IPS-20b (cell line): ENCODE measurements at regions not wholly inside any gene's neighbourhood (a gene's known extent, or its start where the extent isn't known, plus 50 kb on each side); places are given as distances from the start of the nearest gene placed in this dataset.

Experiments
- H3K27ac ChIP-seq: one replicate; pipeline ENCODE4 v1.5.1; 2013; ENCODE audit warnings: low read length
- H3K27me3 ChIP-seq: 2 replicates; pipeline ENCODE4 v1.6.1; 2013; ENCODE audit warnings: mild to moderate bottlenecking, low read length, inconsistent platforms; ENCODE audit not compliant: insufficient read depth
- H3K36me3 ChIP-seq: 2 replicates; pipeline ENCODE4 v1.6.1; 2013; ENCODE audit warnings: low read depth, mild to moderate bottlenecking, inconsistent platforms, low read length, moderate library complexity; ENCODE audit not compliant: insufficient read depth
- H3K4me1 ChIP-seq: 2 replicates; pipeline ENCODE4 v1.6.1; 2013; ENCODE audit warnings: mild to moderate bottlenecking, control low read depth, inconsistent platforms, low read length, moderate library complexity; ENCODE audit not compliant: insufficient read depth
- H3K4me3 ChIP-seq: 2 replicates; pipeline ENCODE4 v1.5.1; 2013; ENCODE audit warnings: mild to moderate bottlenecking, low read length, inconsistent platforms
- H3K9ac ChIP-seq: 2 replicates; pipeline ENCODE4 v1.6.1; 2013; ENCODE audit warnings: low read depth, mild to moderate bottlenecking, inconsistent platforms, low read length, moderate library complexity
- H3K9me3 ChIP-seq: 2 replicates; pipeline ENCODE4 v1.6.1; 2013; ENCODE audit warnings: mild to moderate bottlenecking, low read depth, low read length, inconsistent platforms; ENCODE audit not compliant: insufficient read depth

GRCh38 chr14:101049942-101050341 lies 146.4 kb upstream of the RTL1 start:
- Histone ChIP-seq H3K36me3 (no peaks in the 10 kb centered on the region), H3K9ac (no peak overlapping the region), H3K4me1 (no peaks in the 10 kb centered on the region), H3K9me3 (no peaks in the 10 kb centered on the region; the same call in 1 of the 2 replicates), H3K27me3 (no peaks in the 10 kb centered on the region), H3K27ac (no peak overlapping the region), H3K4me3 (no peak overlapping the region)

- Histone ChIP-seq H3K4me3 (no peak overlapping the region), H3K9me3 (peaks cover 1% of the 10 kb centered on the region)
These were observed 147.5 kb upstream of the RTL1 start for GRCh38 chr14:101050901-101051490.

DNA sequence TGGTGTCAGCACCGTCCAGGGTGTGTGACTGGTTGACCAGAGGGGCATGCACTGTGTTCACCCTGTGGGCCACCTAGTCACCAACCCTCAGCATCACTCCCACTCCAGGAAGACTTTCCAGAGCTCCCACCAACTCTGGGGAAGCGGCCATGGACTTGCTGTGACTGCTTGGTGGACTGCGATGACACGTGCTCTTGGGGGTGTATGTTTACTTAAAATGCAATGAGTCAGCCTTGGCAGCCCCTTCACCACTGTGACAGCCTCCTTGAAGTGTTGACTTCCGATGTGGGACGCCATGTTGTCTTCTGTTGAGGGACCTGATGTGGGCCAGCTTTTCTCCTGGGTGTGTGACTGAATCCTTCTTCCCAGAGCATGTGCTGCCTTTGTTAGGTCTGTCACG lies 151.1 kb upstream of the RTL1 start:
- H3K9ac ChIP-seq = no peak overlapping the region
- peaks cover 11% of the 10 kb centered on the region for H3K9me3 ChIP-seq
- no peak overlapping the region for H3K4me3 ChIP-seq
- H3K4me1 ChIP-seq = no peaks in the 10 kb centered on the region
- no peak overlapping the region for H3K27ac ChIP-seq
- no peaks in the 10 kb centered on the region for H3K27me3 ChIP-seq
- H3K36me3 ChIP-seq = no peaks in the 10 kb centered on the region

More at GRCh38 chr14:101050901-101051490, 147.5 kb upstream of the RTL1 start:
- Histone ChIP-seq H3K9ac (no peak overlapping the region), H3K36me3 (no peaks in the 10 kb centered on the region), H3K27ac (no peak overlapping the region), H3K4me1 (no peaks in the 10 kb centered on the region), H3K27me3 (no peaks in the 10 kb centered on the region)

DNA sequence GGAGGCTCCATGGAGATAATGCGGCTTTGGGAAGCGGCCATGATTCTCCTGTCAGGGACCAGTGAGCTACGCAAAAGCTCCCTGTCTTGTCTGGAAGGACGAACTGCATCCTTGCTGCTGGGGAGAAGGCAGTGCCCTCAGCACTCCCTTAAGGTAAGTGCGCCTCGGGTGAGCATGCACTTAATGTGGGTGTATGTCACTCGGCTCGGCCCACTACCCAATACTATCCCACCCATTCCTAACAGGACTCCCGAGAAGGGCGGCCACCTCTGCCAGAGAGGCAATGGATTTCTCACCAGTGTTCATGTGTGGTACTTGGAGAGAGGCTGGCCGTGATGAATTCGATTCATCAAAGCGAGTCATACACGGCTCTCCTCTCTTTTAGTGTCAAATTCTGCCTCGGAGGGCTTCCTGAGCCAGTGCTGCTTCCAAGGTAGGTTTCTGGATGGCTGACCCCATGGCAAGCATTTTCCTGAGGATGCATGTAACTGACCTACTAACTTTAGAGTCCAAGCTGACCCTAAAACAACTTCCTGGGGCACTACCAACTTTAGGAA lies 151.7 kb upstream of the RTL1 start:
- Histone ChIP-seq H3K4me3 (no peak overlapping the region), H3K9me3 (peaks cover 11% of the 10 kb centered on the region; the same call in 1 of the 2 replicates), H3K36me3 (no peaks in the 10 kb centered on the region), H3K4me1 (no peaks in the 10 kb centered on the region), H3K9ac (no peak overlapping the region), H3K27ac (no peak overlapping the region), H3K27me3 (no peaks in the 10 kb centered on the region)

DNA sequence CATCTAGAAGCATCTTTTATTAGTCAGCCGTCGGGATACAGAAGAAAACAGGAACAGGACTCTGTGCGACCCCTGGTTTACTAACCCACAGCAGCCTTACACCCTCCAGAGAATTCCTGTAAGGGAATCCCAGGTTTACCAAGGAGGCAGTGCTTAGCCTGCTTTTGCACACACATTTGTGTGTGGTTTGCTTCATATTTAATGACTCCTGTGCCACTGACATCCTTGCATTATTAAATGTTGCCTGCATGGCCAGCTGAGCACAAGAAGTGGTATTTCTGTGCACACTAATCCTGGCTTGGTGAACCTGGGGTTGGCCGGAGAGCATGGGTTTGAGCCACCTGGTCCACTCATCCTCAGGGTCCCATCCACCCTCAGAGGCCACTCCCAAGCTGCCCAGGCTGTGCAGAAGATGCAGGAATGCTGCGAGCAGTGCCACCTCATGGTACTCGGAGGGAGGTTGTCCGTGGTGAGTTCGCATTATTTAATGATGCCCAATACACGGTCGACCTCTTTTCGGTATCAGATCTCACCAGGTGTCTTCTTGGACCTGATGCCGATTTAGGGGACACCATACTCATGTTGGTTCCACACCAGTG lies 152.4 kb upstream of the RTL1 start:
- H3K36me3 ChIP-seq = no peaks in the 10 kb centered on the region
- H3K4me3 ChIP-seq = no peak overlapping the region
- no peaks in the 10 kb centered on the region for H3K4me1 ChIP-seq
- H3K27me3 ChIP-seq = no peaks in the 10 kb centered on the region
- H3K9me3 ChIP-seq = peaks cover 11% of the 10 kb centered on the region; the same call in 1 of the 2 replicates
- no peak overlapping the region for H3K27ac ChIP-seq
- H3K9ac ChIP-seq = no peak overlapping the region

DNA sequence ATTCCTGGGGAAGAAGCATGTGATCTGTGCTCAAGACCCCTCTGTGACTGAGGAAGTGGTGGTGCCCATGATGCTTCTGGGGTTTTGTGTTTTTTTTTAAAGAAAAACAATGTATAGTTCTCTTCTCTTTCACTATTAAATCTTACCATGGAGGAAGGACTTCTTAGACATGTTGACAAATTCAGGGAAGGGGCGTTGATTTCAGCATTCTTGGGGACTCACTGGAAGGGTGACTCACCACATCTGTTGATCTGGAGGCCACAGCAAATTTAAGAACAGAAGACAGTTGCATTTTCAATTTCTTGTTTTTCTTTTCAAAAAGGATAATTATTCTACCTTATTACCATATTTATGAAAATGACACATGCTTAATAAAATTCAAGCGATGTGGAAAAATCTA lies 152.9 kb upstream of the RTL1 start:
- H3K27ac ChIP-seq = no peak overlapping the region
- no peaks in the 10 kb centered on the region for H3K36me3 ChIP-seq
- H3K27me3 ChIP-seq = no peaks in the 10 kb centered on the region
- no peak overlapping the region for H3K9ac ChIP-seq
- H3K4me3 ChIP-seq = no peak overlapping the region
- H3K9me3 ChIP-seq = peaks cover 11% of the 10 kb centered on the region
- H3K4me1 ChIP-seq = no peaks in the 10 kb centered on the region

- Histone ChIP-seq H3K36me3 (no peaks in the 10 kb centered on the region), H3K4me3 (no peak overlapping the region), H3K4me1 (no peaks in the 10 kb centered on the region), H3K9ac (no peak overlapping the region), H3K27me3 (no peaks in the 10 kb centered on the region), H3K9me3 (peaks cover 11% of the 10 kb centered on the region), H3K27ac (no peak overlapping the region)
These were observed 153.9 kb upstream of the RTL1 start for GRCh38 chr14:101057394-101057793.

GRCh38 chr14:101058571-101058970 lies 155.0 kb upstream of the RTL1 start:
- H3K9ac ChIP-seq = no peak overlapping the region
- H3K4me1 ChIP-seq = no peaks in the 10 kb centered on the region
- H3K4me3 ChIP-seq = no peak overlapping the region
- no peaks in the 10 kb centered on the region for H3K27me3 ChIP-seq
- H3K36me3 ChIP-seq = no peaks in the 10 kb centered on the region
- no peak overlapping the region for H3K27ac ChIP-seq
- H3K9me3 ChIP-seq = peaks cover 11% of the 10 kb centered on the region

DNA sequence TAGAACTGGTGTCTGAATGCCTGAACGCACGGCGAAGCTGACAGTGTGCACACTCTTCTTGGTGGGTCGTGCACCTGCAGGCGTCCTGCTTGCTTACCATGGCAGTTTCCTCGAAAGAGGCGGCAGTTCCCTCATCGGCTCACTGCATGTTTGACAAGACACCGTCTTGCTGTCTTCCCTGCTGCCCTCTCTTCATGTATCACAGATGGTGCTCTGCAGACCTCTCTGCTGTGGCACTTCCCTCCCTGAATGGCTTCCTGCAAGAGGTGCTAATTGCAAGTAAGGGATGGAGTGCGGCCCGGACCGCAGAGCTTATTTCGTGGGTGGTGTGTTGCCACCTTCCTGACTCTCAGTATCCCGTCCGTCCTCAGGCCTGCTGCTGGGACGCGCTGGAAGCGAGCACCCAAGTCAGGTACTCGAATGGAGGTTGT lies 156.7 kb upstream of the RTL1 start:
- Histone ChIP-seq H3K27me3 (no peaks in the 10 kb centered on the region), H3K36me3 (no peaks in the 10 kb centered on the region), H3K9me3 (peaks cover 11% of the 10 kb centered on the region), H3K4me1 (no peaks in the 10 kb centered on the region), H3K27ac (no peak overlapping the region), H3K4me3 (no peak overlapping the region), H3K9ac (no peak overlapping the region)

- Histone ChIP-seq H3K36me3 (no peaks in the 10 kb centered on the region), H3K27me3 (no peaks in the 10 kb centered on the region), H3K27ac (no peak overlapping the region), H3K9ac (no peak overlapping the region), H3K4me3 (no peak overlapping the region), H3K9me3 (peaks cover 5% of the 10 kb centered on the region), H3K4me1 (no peaks in the 10 kb centered on the region)
These were observed 158.0 kb upstream of the RTL1 start for GRCh38 chr14:101061411-101062064.

DNA sequence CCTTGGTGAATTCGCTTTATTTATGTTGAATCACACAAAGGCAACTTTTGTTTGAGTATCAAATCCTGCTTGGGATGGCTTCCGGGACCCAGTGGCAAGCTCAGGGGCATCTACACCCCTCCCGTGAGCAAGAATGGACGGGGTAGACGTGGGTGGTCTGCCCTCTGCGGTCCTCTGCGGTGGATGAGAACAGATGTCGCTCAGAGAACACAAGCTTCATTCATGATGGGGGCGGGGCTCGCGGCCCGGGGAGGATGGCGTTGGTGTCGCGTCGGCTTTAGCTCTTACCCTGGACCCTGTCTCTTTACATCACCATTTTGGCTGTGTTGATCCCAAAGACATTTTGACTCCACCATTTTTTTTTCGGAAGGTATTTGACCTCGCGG lies 158.5 kb upstream of the RTL1 start:
- no peak overlapping the region for H3K9ac ChIP-seq
- H3K27ac ChIP-seq = no peak overlapping the region
- no peak overlapping the region for H3K4me3 ChIP-seq
- H3K9me3 ChIP-seq = peaks cover 5% of the 10 kb centered on the region
- no peaks in the 10 kb centered on the region for H3K27me3 ChIP-seq
- no peaks in the 10 kb centered on the region for H3K4me1 ChIP-seq
- H3K36me3 ChIP-seq = no peaks in the 10 kb centered on the region

DNA sequence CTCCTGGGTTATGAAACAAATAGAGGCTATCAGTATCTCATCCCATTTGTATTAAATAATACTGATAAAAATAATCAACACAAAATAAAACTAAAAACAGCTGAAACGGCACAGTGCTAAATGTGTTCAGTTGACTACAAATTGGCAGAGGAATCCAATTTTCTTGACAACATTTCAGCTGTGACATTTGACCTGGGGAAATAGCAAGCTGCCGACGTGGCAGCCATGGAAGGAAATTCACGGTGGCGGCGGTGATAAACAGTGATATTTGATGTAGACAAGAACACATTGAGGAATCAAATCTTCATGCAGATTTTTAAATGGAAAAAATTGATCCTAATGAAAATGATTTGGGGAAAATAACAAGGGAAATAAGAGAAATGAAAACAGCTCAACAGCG lies 159.1 kb upstream of the RTL1 start:
- Histone ChIP-seq H3K27ac (no peak overlapping the region), H3K9me3 (no peaks in the 10 kb centered on the region; the same call in 1 of the 2 replicates), H3K9ac (no peak overlapping the region), H3K27me3 (no peaks in the 10 kb centered on the region), H3K4me3 (no peak overlapping the region), H3K36me3 (no peaks in the 10 kb centered on the region), H3K4me1 (no peaks in the 10 kb centered on the region)
